IPS DF 6.9 (cell line): ENCODE measurements at regions not wholly inside any gene's neighbourhood (a gene's known extent, or its start where the extent isn't known, plus 50 kb on each side); places are given as distances from the start of the nearest gene placed in this dataset.
"Not testable (repeated sequence)": the region's sequence is repeated elsewhere in the genome, so short reads cannot be mapped to it uniquely, and the experiment has no call there.

Experiments used
- DNase-seq: peaks from one replicate; pipeline ENCODE4 v3.0.0-alpha.2; 2013; ENCODE audit warnings: low read depth, low spot score
- H3K27ac ChIP-seq: one replicate; pipeline ENCODE4 v1.5.1; 2013; ENCODE audit warnings: low read length, control low read depth
- H3K27me3 ChIP-seq: 2 replicates; pipeline ENCODE4 v1.6.1; 2013; ENCODE audit warnings: mild to moderate bottlenecking, low read length; ENCODE audit not compliant: control insufficient read depth, insufficient read depth
- H3K36me3 ChIP-seq: 2 replicates; pipeline ENCODE4 v1.6.1; 2013; ENCODE audit warnings: low read length; ENCODE audit not compliant: control insufficient read depth, insufficient read depth
- H3K4me1 ChIP-seq: 2 replicates; pipeline ENCODE4 v1.6.1; 2013; ENCODE audit warnings: low read length; ENCODE audit not compliant: control insufficient read depth, insufficient read depth
- H3K4me3 ChIP-seq: 2 replicates; pipeline ENCODE4 v1.5.1; 2013; ENCODE audit warnings: mild to moderate bottlenecking, low read length
- H3K9me3 ChIP-seq: 2 replicates; pipeline ENCODE4 v1.6.1; 2013; ENCODE audit warnings: low read length, inconsistent platforms; ENCODE audit not compliant: control insufficient read depth, insufficient read depth
- WGBS: extraction: QIAGEN DNeasy Blood & Tissue Kit; methylation state at CpG from one replicate; pipeline ENCODE4 v1.1.7; 2013; ENCODE audit warnings: mixed read lengths, missing lambda C conversion rate; ENCODE audit not compliant: insufficient read length, insufficient coverage; 5-methylcytosine and 5-hydroxymethylcytosine counted together

DNA sequence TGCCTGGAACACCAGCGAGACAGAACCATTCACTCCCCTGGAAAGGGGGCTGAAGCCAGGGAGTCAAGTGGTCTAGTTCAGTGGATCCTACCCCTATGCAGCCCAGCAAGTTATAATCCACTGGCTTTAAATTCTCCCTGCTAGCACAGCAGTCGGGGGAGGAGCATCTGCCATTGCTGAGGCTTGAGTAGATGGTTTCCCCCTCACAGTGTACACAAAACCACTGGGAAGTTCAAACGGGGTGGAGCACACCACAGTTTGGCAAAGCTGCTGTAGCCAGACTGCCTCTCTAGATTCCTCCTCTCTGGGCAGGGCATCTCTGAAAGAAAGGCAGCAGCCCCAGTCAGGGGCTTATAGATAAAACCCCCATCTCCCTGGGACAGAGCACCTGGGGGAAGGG is 88.4 kb upstream of the WDFY3 start:
- H3K36me3 ChIP-seq, H3K4me3 ChIP-seq, H3K9me3 ChIP-seq, H3K4me1 ChIP-seq, H3K27ac ChIP-seq, DNase-seq, H3K27me3 ChIP-seq: not testable (repeated sequence)
- WGBS = no CpG with 5 or more reads among the region's 3 CpGs

DNA sequence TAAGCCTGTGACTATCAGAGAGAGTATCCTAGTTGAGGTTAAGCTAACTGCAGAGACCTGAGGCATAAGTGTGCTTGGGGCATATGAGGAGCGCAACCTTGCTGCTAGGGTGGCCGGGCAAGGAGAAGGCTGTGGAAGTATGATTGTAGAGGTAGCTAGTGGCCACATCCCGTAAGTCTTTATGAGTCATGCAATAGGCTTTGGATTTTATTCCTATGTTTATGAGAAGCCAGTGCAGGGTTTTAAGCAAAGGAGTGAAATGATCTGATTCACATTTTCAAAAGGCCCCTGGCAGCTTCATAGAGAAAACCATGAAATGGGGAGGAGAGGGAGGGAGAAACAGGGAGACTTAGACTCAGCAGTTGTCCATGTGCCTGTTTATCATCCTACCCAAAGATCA is 92.1 kb upstream of the WDFY3 start:
- H3K9me3 ChIP-seq = no peaks in the 10 kb centered on the region
- no CpG with 5 or more reads among the region's 3 CpGs for WGBS
- H3K27me3 ChIP-seq = no peaks in the 10 kb centered on the region
- H3K4me1 ChIP-seq = no peaks in the 10 kb centered on the region
- no peak for DNase-seq
- H3K27ac ChIP-seq = no peak overlapping the region
- no peaks in the 10 kb centered on the region for H3K36me3 ChIP-seq
- no peak overlapping the region for H3K4me3 ChIP-seq

DNA sequence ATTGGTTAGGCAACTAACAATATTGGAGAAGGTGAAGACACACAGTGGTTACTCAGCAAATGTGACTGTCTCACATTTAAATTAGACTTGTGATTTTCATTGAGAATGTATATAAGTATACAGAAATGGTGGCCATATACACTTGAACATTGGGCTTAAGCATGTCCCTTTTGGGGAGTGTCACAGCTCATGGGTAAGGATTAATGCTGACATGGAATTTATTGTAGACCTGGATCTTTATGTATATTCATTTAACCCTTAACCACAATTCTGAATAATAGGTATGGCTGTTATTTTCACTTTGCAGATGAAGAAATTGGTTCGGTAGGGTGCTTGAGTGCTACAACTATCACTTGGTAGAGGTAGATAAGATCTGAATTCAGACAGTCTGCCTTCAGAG is 95.5 kb upstream of the WDFY3 start:
- Histone ChIP-seq H3K4me3 (no peak overlapping the region), H3K4me1 (no peaks in the 10 kb centered on the region), H3K27ac (no peak overlapping the region), H3K9me3 (no peaks in the 10 kb centered on the region), H3K36me3 (no peaks in the 10 kb centered on the region), H3K27me3 (no peaks in the 10 kb centered on the region)
- no CpG with 5 or more reads among the region's 1 CpG for WGBS
- DNase-seq = no peak

GRCh38 chr4:85062466-85062865 is 96.0 kb upstream of the WDFY3 start:
- Histone ChIP-seq H3K27ac (no peak overlapping the region), H3K4me3 (no peak overlapping the region), H3K27me3 (no peaks in the 10 kb centered on the region), H3K4me1 (no peaks in the 10 kb centered on the region), H3K36me3 (no peaks in the 10 kb centered on the region), H3K9me3 (no peaks in the 10 kb centered on the region)
- no peak for DNase-seq

- no peak overlapping the region for H3K27ac ChIP-seq
- H3K36me3 ChIP-seq = no peaks in the 10 kb centered on the region
- WGBS = no CpG with 5 or more reads among the region's 2 CpGs
- H3K4me1 ChIP-seq = no peaks in the 10 kb centered on the region
- H3K27me3 ChIP-seq = no peaks in the 10 kb centered on the region
- DNase-seq = no peak
- H3K9me3 ChIP-seq = no peaks in the 10 kb centered on the region
- no peak overlapping the region for H3K4me3 ChIP-seq
Observed at GRCh38 chr4:85067342-85067741, 100.9 kb upstream of the WDFY3 start.

- Histone ChIP-seq H3K9me3 (no peaks in the 10 kb centered on the region), H3K4me3 (no peak overlapping the region), H3K27ac (no peak overlapping the region), H3K27me3 (no peaks in the 10 kb centered on the region), H3K36me3 (no peaks in the 10 kb centered on the region), H3K4me1 (no peaks in the 10 kb centered on the region)
- no CpG with 5 or more reads among the region's 2 CpGs for WGBS
- DNase-seq = no peak
Observed at GRCh38 chr4:85078016-85078415, 111.5 kb upstream of the WDFY3 start.

GRCh38 chr4:85081196-85081595 is 114.7 kb upstream of the WDFY3 start:
- no CpG with 5 or more reads among the region's 1 CpG for WGBS
- Histone ChIP-seq H3K36me3 (no peaks in the 10 kb centered on the region), H3K9me3 (no peaks in the 10 kb centered on the region), H3K4me1 (no peaks in the 10 kb centered on the region), H3K4me3 (no peak overlapping the region), H3K27me3 (no peaks in the 10 kb centered on the region), H3K27ac (no peak overlapping the region)
- DNase-seq = no peak

GRCh38 chr4:85084371-85085094 is 118.0 kb upstream of the WDFY3 start:
- H3K4me3 ChIP-seq = no peak overlapping the region
- H3K4me1 ChIP-seq = no peaks in the 10 kb centered on the region
- WGBS = no CpG with 5 or more reads among the region's 3 CpGs
- peak; percentile 29 for DNase-seq
- H3K27ac ChIP-seq = no peak overlapping the region
- H3K27me3 ChIP-seq = no peaks in the 10 kb centered on the region
- H3K36me3 ChIP-seq = no peaks in the 10 kb centered on the region
- no peaks in the 10 kb centered on the region for H3K9me3 ChIP-seq

DNA sequence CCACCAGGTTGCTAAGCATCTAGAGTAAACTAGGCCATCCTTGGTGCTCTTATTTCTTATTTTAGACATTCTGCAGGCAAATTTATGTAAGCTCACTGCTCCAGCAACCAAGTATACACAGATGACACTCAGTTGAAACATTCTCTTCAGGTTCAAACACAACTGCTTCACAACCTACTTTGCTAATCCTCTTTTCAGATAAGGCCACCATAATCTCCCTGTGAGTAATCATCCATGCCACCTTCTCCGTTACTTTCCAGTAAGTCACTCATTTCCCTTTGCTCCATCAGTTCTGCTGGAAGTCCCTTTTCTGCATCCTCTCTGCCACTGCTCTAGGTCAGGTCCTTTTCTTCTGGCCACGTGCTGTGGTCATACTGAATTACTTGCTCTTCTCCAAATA is 120.2 kb upstream of the WDFY3 start:
- no CpG with 5 or more reads among the region's 2 CpGs for WGBS

GRCh38 chr4:85092536-85092935 is 126.0 kb upstream of the WDFY3 start:
- Histone ChIP-seq H3K9me3 (no peaks in the 10 kb centered on the region), H3K27me3 (no peaks in the 10 kb centered on the region), H3K4me1 (no peaks in the 10 kb centered on the region), H3K27ac (no peak overlapping the region), H3K4me3 (no peak overlapping the region), H3K36me3 (no peaks in the 10 kb centered on the region)
- DNase-seq = no peak
- no CpG with 5 or more reads among the region's 3 CpGs for WGBS

More for the DNA sequence above, 120.2 kb upstream of the WDFY3 start:
- Histone ChIP-seq H3K27me3 (no peaks in the 10 kb centered on the region), H3K36me3 (no peaks in the 10 kb centered on the region), H3K9me3 (no peaks in the 10 kb centered on the region), H3K27ac (no peak overlapping the region), H3K4me1 (no peaks in the 10 kb centered on the region), H3K4me3 (no peak overlapping the region)
- no peak for DNase-seq

- Histone ChIP-seq H3K36me3 (no peaks in the 10 kb centered on the region), H3K4me3 (no peak overlapping the region), H3K9me3 (no peaks in the 10 kb centered on the region), H3K27me3 (no peaks in the 10 kb centered on the region), H3K27ac (no peak overlapping the region), H3K4me1 (no peaks in the 10 kb centered on the region)
- DNase-seq = no peak
- WGBS = no CpG with 5 or more reads among the region's 1 CpG
Observed at GRCh38 chr4:85092943-85093342, 126.5 kb upstream of the WDFY3 start.
